Thyroid gland (tissue), 4 donors: ENCODE measurements at regions not wholly inside any gene's neighbourhood (a gene's known extent, or its start where the extent isn't known, plus 50 kb on each side); places are given as distances from the start of the nearest gene placed in this dataset.

Source experiments
- CTCF ChIP-seq, 6 experiments: fragments of 200-600 bp in 3 of 6; fragments of 450-650 bp in 3 of 6; sonication (generic) in 3 of 6; IDR thresholded peaks; one replicate each; pipeline ENCODE4 v1.5.1; 2016 to 2019; ENCODE audit warnings: antibody characterized with exemption in 6 of 6, mild to moderate bottlenecking in 2 of 6, inconsistent platforms in 1 of 6, moderate library complexity in 1 of 6
- POLR2A ChIP-seq, 2 donors: fragments of 450-650 bp; IDR thresholded peaks; one replicate each; pipeline ENCODE4 v1.6.1; 2017; ENCODE audit warnings: antibody characterized with exemption in 2 of 2, mild to moderate bottlenecking in 2 of 2, moderate library complexity in 1 of 2

- TF ChIP-seq POLR2A (IDR thresholded peaks at IDR 0.05) (no peak), CTCF (IDR thresholded peaks at IDR 0.05) (no peak)
These were observed 62.4 kb upstream of the ARG1 start for GRCh38 chr6:131510591-131510990.
